GM21529 (cell line): ENCODE measurements at regions not wholly inside any gene's neighbourhood (a gene's known extent, or its start where the extent isn't known, plus 50 kb on each side); places are given as distances from the start of the nearest gene placed in this dataset.
"Not testable (repeated sequence)": the region's sequence is repeated elsewhere in the genome, so short reads cannot be mapped to it uniquely, and the experiment has no call there.

ENCODE experiments used
- ATAC-seq: cut with Tn5 transposase; IDR thresholded peaks from one replicate; pipeline ENCODE4 v1.9.1; 2021; ENCODE audit not compliant: unreplicated experiment

DNA sequence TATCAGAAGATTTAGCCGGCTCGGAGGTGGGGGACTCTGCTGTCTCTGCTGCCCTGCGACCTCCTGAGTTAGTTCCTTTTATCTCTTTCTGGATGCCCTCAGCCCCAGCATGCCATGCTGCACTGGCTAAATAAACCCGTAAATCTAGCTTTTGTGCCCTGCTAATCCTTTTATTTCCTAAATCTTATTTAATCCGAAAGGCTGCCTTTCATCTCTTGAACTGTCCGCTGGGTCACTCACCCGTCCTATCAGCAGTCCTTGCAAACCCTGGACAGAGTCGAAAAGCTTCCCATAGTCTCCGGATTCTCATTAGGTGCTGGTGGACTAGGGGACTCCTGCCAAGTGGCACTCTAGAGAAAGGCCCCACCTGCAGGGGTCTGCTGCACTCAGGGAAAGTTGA is 122.0 kb upstream of the APCDD1 start:
- no peak for ATAC-seq

DNA sequence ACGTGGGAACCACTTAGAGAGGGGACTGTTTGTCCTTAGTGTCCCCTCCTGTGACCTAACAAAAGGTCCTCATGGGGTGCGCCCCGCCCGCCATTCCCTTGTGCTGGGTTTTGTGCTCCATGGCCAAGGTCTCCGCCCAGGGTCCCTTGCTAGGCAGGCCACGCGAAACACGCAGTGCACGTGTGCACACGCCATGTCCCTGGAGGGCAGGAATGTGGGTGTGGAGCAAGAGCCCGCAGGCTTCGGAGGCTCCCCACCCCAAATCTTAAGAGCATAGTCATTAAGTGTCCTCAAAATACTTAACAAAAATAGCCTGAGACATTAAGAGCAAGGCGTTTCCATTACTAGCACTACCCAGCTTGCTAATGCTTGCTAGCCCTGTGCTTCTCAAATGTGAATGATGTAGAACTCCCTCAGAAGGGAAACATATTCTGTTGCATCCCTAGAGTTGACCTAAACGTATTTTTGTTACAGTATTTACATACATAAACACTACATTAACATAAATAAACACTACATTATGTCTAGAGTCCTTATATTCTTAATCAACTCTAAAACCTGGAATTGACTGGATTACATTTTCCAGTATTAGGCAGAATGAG is 117.6 kb upstream of the APCDD1 start:
- no peak for ATAC-seq

DNA sequence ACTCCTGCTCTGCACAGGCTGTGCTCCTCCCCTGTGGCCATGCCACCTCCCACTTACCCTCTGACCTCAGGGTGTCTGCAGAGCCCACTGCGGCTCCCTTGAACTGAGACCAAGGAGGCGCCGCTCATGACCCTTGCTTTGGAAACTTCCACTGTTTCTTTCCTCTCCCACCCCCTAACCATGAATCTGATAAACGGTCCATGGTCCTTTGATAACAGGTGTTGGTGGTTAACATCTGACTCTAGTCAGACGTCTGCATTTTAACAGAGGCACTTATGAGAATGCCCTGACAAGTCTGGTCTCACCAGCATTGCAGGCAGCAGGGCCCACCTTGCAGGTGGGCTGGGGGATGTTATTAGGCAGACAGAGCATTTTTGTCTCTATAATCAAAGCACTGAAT is 113.6 kb upstream of the APCDD1 start:
- no peak for ATAC-seq

DNA sequence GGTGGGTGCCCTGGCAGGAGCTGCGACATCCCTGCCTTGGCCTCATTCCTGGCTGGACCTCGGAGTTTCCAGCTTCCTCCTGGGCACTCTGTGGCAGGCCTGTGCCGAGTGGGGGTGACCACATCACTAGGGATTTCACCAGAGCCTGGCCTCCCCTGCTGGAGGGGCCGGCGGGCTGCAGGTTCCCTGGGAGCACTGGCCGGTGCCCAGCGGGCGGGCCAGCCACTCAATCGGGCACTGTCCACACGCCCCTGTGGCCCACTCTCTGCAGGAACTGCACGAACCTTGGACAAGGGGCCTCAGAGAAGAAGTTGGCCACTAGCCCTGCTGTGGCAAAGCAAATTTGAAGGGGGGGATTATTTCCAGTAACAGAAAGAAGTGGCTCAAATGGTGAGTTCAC is 110.7 kb upstream of the APCDD1 start:
- ATAC-seq, result no peak

DNA sequence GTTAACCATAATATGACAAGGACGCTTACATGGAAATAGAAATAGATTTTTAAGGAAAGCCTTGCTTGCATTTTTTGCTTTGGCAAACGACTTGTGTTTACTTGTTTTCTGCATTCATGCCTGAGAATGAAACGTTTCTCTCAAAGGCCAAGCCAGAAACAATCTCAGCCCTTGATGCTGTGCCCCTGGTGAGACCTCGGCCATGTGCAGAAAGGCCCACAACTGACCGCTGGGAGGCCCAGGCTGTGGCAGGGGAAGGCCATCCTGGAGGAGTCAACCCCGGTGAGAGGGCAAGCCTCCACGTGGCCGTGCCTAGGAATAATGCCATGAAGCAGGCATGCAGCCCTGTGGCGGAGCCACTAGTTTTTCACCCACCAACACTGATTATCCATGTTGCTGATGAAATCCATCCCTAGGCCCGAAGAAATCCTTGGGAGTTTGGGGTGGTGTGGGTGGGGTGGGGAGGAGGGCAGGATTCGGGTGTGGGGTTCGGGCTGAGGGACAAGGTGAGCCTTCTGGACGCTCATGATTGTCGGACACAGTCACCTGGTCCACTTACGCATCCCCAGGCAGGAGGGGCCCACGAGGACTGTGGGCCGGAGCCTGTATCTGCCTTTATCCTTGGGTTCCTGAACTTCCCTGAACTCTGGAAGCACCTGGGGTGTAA is 107.6 kb upstream of the APCDD1 start:
- no peak for ATAC-seq

DNA sequence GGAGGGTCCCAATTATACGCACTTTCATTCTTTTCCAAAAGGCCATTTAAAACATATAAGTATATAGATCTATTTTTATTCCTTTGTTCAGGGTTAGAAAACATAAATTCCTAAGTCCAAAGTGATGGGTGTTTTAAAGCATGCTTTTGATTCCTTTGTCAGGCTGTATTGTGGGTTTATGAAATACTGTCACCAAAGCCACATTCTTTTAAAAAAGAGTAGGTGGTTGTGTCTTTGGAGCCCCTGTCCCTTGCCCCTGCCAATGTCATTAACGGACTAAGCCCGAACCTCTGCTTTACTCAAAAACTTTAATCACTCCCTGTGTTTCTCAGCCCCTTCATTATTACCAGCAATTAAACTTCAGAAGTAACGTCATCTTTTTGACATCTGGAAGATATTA is 104.9 kb upstream of the APCDD1 start:
- ATAC-seq, result no peak

DNA sequence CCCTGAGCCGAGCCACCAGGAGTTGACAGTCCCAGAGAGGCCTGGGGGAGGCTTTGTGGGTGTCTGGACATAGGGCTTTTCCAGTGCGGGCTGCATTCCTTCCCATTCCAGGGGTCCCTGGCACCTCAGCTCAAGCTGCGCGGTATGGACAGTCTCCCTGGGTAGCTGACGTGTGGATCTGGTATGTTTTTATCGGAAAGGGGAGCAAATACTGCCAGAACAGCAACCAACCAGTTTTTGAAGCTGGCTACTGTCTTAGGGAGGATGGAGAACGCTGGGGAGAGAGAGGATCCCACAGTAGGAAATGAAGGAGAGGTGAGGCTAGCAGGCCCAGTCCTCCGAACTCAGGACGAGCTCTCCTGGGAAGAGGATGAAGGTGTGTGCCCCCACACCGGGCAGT is 103.8 kb upstream of the APCDD1 start:
- ATAC-seq, result no peak

DNA sequence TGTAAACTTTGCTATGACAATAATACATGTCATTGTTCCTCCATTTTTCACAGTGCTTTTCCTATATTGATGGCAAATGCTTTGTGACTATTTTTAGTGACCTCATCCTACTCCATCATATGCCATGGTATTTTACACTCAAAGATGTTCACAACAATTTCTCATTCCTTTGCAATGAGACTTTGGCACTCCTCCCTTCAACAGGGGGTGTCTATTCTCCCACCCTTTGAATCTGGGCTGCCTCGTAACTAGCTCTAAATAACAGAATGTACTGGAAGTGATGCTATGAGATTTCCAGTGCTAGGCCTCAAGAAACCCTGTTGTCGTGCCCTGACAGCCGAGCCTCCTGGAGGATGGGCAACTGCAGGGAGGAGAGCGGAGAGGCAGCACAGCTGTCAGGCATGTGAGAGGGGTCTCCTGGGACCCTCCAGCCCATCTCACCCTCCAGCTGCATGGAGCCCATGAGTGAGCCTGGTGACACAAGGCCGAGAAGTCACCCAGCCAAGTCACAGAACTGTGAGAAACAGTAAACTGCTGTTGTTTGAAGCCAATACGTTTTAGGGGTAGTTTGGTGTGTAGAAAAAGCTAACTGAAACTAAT is 103.1 kb upstream of the APCDD1 start:
- no peak for ATAC-seq

DNA sequence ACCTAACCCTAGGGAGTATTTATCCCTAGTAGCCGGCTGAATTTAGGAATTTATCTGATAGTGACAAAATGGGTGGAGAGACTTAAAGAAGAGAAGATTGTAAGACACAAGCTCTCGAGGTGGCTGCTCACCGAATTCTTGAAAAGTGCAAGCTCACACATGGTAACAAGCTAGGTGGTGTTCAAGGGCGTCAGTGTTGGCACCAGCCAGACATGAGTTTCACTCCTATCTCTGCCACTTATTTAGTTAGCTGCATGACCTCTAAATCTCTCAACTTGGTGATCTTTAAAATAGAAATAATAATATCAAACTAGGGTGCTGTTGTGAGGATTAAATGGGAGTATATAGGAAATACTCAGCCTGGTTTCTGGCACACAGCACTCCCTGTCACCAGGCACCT is 102.6 kb upstream of the APCDD1 start:
- ATAC-seq, result no peak

DNA sequence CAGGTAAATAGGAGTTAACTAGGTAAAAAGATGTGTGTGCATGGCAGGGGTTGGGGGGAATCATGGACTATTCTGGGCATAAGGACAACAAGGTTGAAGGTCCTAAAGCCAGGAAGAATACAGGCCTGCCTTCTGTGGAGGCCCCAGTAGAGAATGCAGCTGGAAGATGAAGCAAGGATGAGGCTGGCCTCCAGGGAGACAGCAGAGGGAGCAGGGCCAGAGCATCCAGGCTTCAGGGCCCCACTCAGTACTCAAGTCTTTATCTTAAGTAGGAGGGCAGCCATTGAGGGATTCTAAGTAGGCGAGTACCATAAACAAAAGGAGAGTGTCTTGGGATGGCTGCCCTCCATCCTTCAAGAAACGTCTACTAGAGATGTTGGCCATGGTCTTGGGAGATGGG is 101.8 kb upstream of the APCDD1 start:
- no peak for ATAC-seq

DNA sequence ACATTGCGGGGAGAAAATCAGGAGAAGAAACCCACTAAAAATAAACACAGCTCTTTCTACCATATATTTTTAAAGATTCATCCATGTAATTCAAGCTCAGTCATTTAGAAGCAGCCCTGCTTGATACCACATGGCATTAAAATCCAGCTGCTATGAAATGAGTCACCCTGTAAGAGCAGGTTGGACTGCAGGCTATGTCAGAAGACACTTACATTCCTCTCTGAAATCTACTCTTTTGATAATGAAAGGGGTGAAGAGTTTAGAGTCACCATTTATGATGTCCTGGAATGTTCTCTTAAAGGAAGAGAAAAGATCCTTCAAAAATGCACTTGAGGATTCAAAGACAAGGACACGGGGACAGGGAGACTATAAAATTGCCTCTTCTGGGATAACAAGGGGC is 100.6 kb upstream of the APCDD1 start:
- ATAC-seq, result no peak

DNA sequence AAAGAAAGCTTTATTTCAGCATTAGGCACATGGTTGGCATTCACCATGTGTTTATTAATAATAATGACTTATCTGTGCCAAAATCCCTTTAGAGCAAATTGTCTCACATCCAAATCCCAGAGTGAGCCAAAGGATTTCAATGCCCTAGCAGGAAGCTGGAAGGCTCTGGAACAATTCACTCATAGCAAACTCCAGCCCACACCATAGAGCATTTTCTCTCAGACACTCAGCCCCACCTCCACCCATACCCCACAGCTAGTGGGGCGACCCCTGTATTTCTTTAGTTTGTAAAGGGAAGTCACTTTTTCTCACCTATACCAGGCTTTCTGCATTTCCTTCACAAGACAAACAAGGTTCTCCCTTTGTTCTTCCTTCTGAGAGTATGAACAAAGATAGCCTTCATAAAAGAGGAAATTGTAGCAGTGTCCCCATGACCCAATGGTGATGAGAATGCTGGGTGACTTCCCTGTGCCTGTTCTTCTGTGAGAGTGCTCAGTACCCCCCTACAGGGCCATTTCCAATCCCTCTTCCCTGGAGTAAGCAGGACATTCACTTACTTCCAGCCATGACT is 100.1 kb upstream of the APCDD1 start:
- ATAC-seq, result no peak

DNA sequence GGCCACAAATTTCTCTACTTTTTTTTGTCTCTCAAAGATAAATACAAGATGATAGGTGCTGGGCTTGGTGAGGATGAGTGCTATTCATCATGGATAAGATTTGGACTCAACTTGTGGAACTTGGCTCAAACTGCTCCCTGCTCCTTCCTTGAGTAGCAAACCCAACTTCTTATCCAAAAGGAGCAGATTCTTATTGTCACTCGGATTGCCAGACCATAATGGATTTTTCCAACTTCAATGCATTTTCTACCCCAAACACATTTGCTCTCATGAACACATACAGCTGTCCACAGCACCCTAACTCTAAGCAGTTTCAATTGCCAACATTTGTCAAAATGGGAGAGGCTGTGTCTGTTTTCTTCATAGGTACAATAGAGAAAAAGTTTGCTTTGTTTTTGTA is 99.5 kb upstream of the APCDD1 start:
- no peak for ATAC-seq

DNA sequence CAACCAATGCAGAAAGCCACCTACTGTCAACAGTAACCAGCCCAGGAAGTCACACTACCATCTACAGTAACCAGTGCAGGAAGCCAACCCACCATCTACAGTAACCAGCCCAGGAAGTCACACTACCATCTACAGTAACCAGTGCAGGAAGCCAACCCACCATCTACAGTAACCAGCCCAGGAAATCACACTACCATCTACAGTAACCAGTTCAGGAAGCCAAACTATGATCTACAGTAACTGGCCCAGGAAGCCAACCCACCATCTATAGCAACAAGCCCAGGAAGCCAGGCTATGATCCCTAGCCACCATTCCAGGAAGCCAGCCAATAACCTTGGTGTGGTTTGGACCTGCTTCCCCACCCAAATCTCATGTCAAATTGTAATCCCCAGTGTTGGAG is 97.4 kb upstream of the APCDD1 start:
- not testable (repeated sequence) for ATAC-seq

DNA sequence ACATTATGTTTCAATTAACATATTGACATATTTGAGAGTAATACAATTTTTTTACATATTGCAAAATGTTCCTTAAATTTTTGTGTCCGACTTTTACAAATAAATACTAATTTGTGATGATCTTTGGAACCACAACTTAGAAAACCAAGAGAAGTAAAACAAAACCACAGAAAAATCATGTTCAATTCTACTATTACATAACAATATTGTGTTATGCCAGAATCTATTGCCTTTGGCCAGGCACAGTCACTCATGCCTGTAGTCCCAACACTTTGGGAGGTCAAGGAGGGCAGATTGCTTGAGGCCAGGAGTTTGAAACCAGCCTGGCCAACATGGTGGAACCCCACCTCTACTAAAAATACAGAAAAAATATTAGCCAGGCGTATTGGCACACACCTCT is 92.8 kb upstream of the APCDD1 start:
- no peak for ATAC-seq

DNA sequence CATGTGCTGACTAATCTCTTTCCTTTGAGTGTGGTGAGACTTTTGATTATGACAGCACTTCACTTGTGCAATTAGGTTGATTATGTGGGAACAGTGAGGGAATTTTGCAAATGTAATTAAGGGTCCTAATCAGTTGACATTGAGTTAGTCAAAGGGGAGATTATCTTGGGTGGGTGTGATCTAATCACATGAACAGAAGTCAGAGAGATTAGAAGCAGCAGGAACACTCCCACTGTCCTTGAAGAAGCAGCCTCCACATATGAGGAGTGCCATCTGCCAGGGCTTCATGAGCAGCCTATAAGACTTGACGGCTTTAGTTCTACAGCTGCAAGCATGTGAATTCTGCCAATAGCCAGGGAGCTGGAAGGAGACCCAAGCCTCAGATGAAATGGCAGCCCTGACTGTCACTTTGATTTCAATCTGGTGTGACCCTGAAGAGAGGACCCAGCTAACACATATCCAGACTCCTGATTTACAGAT is 89.4 kb upstream of the APCDD1 start:
- ATAC-seq, result no peak

DNA sequence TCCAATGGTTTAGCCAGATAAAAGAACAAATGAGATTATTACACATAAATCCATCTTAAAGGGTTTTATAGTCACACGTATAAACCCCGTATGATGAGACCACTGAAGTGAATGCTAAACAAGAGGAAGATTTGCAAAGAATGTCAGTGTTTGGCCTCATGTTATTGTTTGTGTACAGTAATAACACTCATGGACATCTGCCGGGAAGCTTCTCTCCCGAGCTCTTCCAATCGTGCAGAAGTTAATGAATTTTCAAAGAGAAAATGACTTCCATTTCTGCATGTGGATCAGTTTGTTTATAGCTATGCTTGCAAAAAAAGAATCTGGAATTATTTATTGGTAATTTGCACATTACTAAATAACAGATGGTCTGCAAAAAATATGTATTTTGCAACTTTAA is 88.5 kb upstream of the APCDD1 start:
- no peak for ATAC-seq

DNA sequence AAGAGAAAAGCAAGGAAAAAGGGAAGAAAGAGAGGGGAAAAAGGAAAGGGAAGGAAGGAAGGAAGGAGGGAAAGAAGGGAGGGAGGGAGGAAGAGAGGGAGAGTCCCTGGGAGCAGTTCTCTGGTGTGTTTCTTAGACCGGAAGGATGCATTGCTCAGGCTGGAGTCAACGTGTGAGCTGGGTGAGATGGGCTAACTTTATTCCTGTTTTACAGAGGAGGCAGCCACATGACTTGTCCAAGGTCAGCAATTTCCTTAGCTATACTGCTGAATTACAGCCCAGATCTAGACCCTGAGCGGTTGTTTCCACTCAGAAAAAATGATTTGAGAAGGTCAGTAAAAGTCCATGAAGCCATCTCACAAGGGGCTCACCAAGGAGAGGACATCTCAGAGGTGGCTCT is 86.6 kb upstream of the APCDD1 start:
- ATAC-seq, result no peak

DNA sequence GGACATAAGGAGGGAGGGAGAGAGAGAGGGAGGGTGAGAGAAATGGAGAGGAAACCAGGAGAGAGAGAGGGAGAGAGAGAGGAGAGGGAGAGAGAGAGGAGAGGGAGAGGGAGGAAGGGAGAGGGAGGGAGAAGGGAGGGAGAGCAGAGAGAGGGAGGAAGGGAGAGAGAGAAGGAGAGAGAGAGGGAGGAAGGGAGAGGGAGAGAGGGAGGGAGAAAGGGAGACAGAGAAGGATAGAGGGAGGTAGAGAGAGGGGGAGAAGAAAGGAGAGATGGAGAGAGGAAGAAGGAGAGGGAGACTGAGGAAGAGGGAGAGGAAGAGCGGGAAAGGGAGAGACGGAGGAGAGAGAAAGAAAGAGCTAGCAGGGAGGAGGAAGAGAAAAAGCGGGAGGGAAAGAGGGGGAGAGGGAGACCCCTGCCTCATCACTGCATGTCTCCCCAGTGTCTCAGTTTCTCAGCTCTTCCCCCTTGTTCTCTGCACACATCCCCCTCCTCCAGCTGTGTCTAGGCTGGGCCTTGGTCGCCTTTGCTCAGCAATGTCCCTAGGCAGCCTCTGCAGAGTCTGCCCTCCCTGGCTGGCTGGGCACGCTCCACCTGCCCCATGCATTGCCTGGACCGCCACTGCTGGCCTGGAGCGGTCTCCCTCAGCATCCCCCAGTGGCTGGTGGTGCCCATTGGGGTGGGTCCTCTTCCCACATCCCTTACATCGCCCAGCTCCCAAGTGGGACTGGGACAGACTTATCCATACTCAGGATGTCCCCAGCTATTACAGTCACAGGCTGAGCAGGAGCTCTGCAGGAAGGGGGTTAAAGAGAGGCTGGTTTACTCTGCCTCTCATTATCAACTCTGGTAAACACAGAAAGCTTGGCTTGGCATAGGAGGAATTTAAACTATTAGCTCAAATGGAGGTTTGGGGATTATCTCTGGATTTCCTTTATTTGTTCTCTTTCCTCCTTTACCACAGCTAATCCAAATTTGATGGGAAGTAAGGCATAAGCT is 85.7 kb upstream of the APCDD1 start:
- ATAC-seq, result no peak

DNA sequence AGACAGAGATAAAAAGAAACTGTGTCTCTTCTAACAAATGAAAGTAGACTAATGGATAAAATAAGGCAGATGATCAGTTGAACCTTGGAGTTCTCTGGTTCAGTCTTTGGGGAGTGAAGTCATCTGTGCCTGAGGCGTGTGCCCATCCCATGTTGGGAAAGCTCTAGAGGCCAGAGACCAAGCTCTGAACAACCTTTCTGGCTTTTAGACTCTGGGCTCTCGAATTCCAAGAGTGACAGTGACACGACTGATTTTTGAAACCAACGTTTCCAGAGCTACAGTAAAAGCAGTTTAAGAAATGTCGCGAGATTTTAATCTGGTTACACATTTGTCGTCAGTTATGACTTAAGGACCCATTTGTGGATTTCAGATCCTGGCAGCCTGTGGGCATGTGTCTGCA is 83.7 kb upstream of the APCDD1 start:
- no peak for ATAC-seq

DNA sequence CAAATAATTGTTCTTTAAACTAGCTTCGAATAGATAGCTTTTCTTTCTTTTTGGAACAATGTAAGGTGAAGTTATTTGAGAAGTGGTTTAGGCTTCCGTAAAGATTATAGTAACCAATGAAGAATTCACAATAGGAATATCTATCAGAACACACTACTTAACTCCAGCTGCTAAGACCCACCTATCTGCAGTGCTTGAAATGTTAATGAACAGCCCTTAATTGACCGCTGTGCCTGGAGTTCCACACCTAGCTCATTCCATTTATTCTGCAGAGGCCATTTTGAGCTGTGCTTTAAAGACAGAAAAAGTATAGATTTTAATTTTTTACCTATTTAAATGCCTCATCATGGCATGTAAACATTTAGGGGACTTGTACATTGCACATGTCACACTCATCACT is 83.3 kb upstream of the APCDD1 start:
- no peak for ATAC-seq
